ENCODE measurements at regions not wholly inside any gene's neighbourhood (a gene's known extent, or its start where the extent isn't known, plus 50 kb on each side); places are given as distances from the start of the nearest gene placed in this dataset.

DNA sequence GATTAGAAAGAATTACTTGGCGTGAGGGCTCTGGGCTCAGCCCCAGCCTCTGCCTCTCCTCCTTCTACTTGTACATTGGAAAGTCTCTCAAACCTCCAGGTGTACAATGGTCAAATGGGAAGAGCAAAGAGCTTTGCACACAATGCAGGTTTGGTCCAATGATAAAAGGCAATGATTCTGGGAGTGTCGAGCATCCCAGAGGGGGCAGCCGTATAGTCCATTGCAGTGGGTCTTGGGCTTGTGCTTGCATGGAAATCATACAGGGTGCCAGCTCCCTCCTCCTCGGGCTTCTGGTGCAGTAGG, 98.0 kb upstream of the NCK2 start:
- Histone ChIP-seq H3K4me2 (ENCODE audit: insufficient read depth, low read length) (no peak overlapping the region), H3K4me1 (ENCODE audit: insufficient read depth, low read length) (no peaks in the 10 kb centered on the region), H4K20me1 (ENCODE audit: insufficient read depth, low read length) (no peaks in the 10 kb centered on the region), H3K36me3 (ENCODE audit: insufficient read depth, low read length) (no peaks in the 10 kb centered on the region), H3K4me3 (ENCODE audit: low read depth in 1 of 2, low read length in 2 of 2) (no peak overlapping the region), H3K79me2 (ENCODE audit: insufficient read depth, low read length) (no peaks in the 10 kb centered on the region), H3K27ac (ENCODE audit: low read length) (no peak overlapping the region), H3K9ac (ENCODE audit: low read depth, low read length) (no peak overlapping the region), H3K9me3 (ENCODE audit: insufficient read depth, low read length, severe bottlenecking) (no peaks in the 10 kb centered on the region), H3K27me3 (ENCODE audit: insufficient read depth, low read length, poor library complexity) (peaks cover 2% of the 10 kb centered on the region), H2AFZ (ENCODE audit: low read depth, low read length) (no peak overlapping the region)
- no peak for TF ChIP-seq EZH2 (IDR thresholded peaks at IDR 0.05; ENCODE audit: borderline replicate concordance, low read depth, low read length, severe bottlenecking)
- TF ChIP-seq, protein P1, sequence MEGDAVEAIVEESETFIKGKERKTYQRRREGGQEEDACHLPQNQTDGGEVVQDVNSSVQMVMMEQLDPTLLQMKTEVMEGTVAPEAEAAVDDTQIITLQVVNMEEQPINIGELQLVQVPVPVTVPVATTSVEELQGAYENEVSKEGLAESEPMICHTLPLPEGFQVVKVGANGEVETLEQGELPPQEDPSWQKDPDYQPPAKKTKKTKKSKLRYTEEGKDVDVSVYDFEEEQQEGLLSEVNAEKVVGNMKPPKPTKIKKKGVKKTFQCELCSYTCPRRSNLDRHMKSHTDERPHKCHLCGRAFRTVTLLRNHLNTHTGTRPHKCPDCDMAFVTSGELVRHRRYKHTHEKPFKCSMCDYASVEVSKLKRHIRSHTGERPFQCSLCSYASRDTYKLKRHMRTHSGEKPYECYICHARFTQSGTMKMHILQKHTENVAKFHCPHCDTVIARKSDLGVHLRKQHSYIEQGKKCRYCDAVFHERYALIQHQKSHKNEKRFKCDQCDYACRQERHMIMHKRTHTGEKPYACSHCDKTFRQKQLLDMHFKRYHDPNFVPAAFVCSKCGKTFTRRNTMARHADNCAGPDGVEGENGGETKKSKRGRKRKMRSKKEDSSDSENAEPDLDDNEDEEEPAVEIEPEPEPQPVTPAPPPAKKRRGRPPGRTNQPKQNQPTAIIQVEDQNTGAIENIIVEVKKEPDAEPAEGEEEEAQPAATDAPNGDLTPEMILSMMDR (IDR thresholded peaks at IDR 0.05; ENCODE audit: borderline replicate concordance, extremely low read depth, low read length, poor library complexity, severe bottlenecking) = no peak
- DNase-seq (no peak), ATAC-seq (ENCODE audit: insufficient read depth, low read depth) (no peak)

GRCh38 chr2:105645938-105646773, 98.6 kb upstream of the NCK2 start:
- H4K20me1 ChIP-seq (ENCODE audit: insufficient read depth, low read length) = no peaks in the 10 kb centered on the region
- no peak overlapping the region for H3K27ac ChIP-seq (ENCODE audit: low read length)
- H3K9ac ChIP-seq (ENCODE audit: low read depth, low read length) = no peak overlapping the region
- no peaks in the 10 kb centered on the region for H3K79me2 ChIP-seq (ENCODE audit: insufficient read depth, low read length)
- no peaks in the 10 kb centered on the region for H3K36me3 ChIP-seq (ENCODE audit: insufficient read depth, low read length)
- no peaks in the 10 kb centered on the region for H3K4me1 ChIP-seq (ENCODE audit: insufficient read depth, low read length)
- TF ChIP-seq EZH2 (IDR thresholded peaks at IDR 0.05; ENCODE audit: borderline replicate concordance, low read depth, low read length, severe bottlenecking) = no peak
- TF ChIP-seq, protein P1 (IDR thresholded peaks at IDR 0.05; ENCODE audit: borderline replicate concordance, extremely low read depth, low read length, poor library complexity, severe bottlenecking) = no peak
- no peak overlapping the region for H3K4me2 ChIP-seq (ENCODE audit: insufficient read depth, low read length)
- peaks cover 2% of the 10 kb centered on the region for H3K27me3 ChIP-seq (ENCODE audit: insufficient read depth, low read length, poor library complexity)
- H3K4me3 ChIP-seq (ENCODE audit: low read depth in 1 of 2, low read length in 2 of 2) = no peak overlapping the region
- H2AFZ ChIP-seq (ENCODE audit: low read depth, low read length) = no peak overlapping the region
- DNase-seq = no peak
- H3K9me3 ChIP-seq (ENCODE audit: insufficient read depth, low read length, severe bottlenecking) = no peaks in the 10 kb centered on the region
- ATAC-seq (ENCODE audit: insufficient read depth, low read depth) = no peak

- no peak overlapping the region for H3K4me2 ChIP-seq (ENCODE audit: insufficient read depth, low read length)
- no peak overlapping the region for H2AFZ ChIP-seq (ENCODE audit: low read depth, low read length)
- H3K36me3 ChIP-seq (ENCODE audit: insufficient read depth, low read length) = no peaks in the 10 kb centered on the region
- no peak for DNase-seq
- H3K4me3 ChIP-seq (ENCODE audit: low read depth in 1 of 2, low read length in 2 of 2) = no peak overlapping the region
- H3K9ac ChIP-seq (ENCODE audit: low read depth, low read length) = no peak overlapping the region
- TF ChIP-seq, protein P1 (IDR thresholded peaks at IDR 0.05; ENCODE audit: borderline replicate concordance, extremely low read depth, low read length, poor library complexity, severe bottlenecking) = no peak
- TF ChIP-seq EZH2 (IDR thresholded peaks at IDR 0.05; ENCODE audit: borderline replicate concordance, low read depth, low read length, severe bottlenecking) = no peak
- no peak overlapping the region for H3K27ac ChIP-seq (ENCODE audit: low read length)
- no peak for ATAC-seq (ENCODE audit: insufficient read depth, low read depth)
- H3K9me3 ChIP-seq (ENCODE audit: insufficient read depth, low read length, severe bottlenecking) = no peaks in the 10 kb centered on the region
- peaks cover 2% of the 10 kb centered on the region for H3K27me3 ChIP-seq (ENCODE audit: insufficient read depth, low read length, poor library complexity)
- H3K79me2 ChIP-seq (ENCODE audit: insufficient read depth, low read length) = no peaks in the 10 kb centered on the region
- H3K4me1 ChIP-seq (ENCODE audit: insufficient read depth, low read length) = no peaks in the 10 kb centered on the region
- H4K20me1 ChIP-seq (ENCODE audit: insufficient read depth, low read length) = no peaks in the 10 kb centered on the region
Observed at GRCh38 chr2:105645031-105645937, 99.4 kb upstream of the NCK2 start.
